HCT116 (cell line): ENCODE measurements at regions not wholly inside any gene's neighbourhood (a gene's known extent, or its start where the extent isn't known, plus 50 kb on each side); places are given as distances from the start of the nearest gene placed in this dataset.
A peak's percentile ranks its signal among the peaks of the same experiment; 100 is the strongest.

ENCODE experiments used
- ATAC-seq: fragments of 200-7000 bp; cut with Tn5 transposase; 2 replicates; pipeline ENCODE4 v1.9.1; 2020; ENCODE audit warnings: mild to moderate bottlenecking, moderate library complexity
- BruUV-seq: library from RNA; stranded (reverse); fragments of 400-500 nt; replicated peaks from 2 replicates; lab custom pipeline; 2021; lab: Mats Ljungman, UMichigan
- CTCF ChIA-PET: fragments of 300-600 bp; sonication (Branson Sonifier 250); formaldehyde crosslinking; loops from one replicate; lab custom pipeline; 2021; ENCODE audit warnings: antibody characterized with exemption; lab: Charles Lee
- POLR2A ChIA-PET: fragments of 300-600, 350-600 bp; sonication (Branson Sonifier 250); formaldehyde crosslinking; loops from one replicate; lab custom pipeline; 2021; ENCODE audit warnings: antibody characterized with exemption; lab: Charles Lee
- RAD21 ChIA-PET, 2 experiments: fragments of 300-600 bp; sonication (Branson Sonifier 250); formaldehyde crosslinking; loops; one replicate each; lab custom pipeline; 2023; ENCODE audit warnings: low total read pairs in 2 of 2; ENCODE audit not compliant: uncharacterized antibody in 2 of 2, unreplicated experiment in 2 of 2, low non-redundant PET in 1 of 2; lab: Charles Lee
- DNase-seq: peaks from one replicate; pipeline ENCODE4 v3.0.0-alpha.2; 2010; ENCODE audit warnings: low read depth, low spot score
- H2AFZ ChIP-seq: fragments of 200-600 bp; shearing (Covaris generic), sonication (generic); 2 replicates; pipeline ENCODE4 v1.6.1; 2017; ENCODE audit warnings: low read depth, mixed run types, mixed read lengths, antibody characterized with exemption, low read length; ENCODE audit not compliant: poor library complexity, severe bottlenecking
- H3K27ac ChIP-seq: 2 replicates; pipeline ENCODE4 v1.5.1; 2012; ENCODE audit warnings: low read depth, low read length
- H3K27me3 ChIP-seq: fragments of 200-600 bp; sonication (generic); 2 replicates; pipeline ENCODE4 v1.6.1; 2016; ENCODE audit warnings: mixed run types, low read length, mixed read lengths; ENCODE audit not compliant: insufficient read depth
- H3K36me3 ChIP-seq, 2 experiments: fragments of 200-500 bp in 1 of 2; fragments of 200-600 bp in 1 of 2; sonication (Bioruptor generic) in 1 of 2; sonication (generic) in 1 of 2; 2 replicates each; pipeline versions ENCODE4 v1.5.1 to v1.6.1; 2014 to 2016; ENCODE audit warnings: low read length in 2 of 2, inconsistent platforms in 1 of 2, mixed read lengths in 1 of 2, mixed run types in 1 of 2; ENCODE audit not compliant: insufficient read depth in 2 of 2, control insufficient read depth in 1 of 2
- H3K4me1 ChIP-seq, 2 experiments: fragments of 200-600 bp in 1 of 2; sonication (generic) in 1 of 2; 2 replicates each; pipeline versions ENCODE4 v1.5.1 to v1.6.1; 2012 to 2017; ENCODE audit warnings: low read length in 2 of 2, inconsistent platforms in 1 of 2, mild to moderate bottlenecking in 1 of 2, mixed read lengths in 1 of 2, mixed run types in 1 of 2, moderate library complexity in 1 of 2; ENCODE audit not compliant: insufficient read depth in 2 of 2, control insufficient read depth in 1 of 2
- H3K4me2 ChIP-seq: fragments of 200-600 bp; sonication (generic); 2 replicates; pipeline ENCODE4 v1.6.1; 2017; ENCODE audit warnings: mixed run types, low read length, mixed read lengths
- H3K4me3 ChIP-seq, 2 experiments: fragments of 200-600 bp in 1 of 2; sonication (generic) in 1 of 2; replicated peaks in 1 of 2; 2 replicates each; pipeline ENCODE4 v1.5.1; 2011 to 2016; ENCODE audit warnings: low read length in 2 of 2, control low read depth in 1 of 2, low read depth in 1 of 2, mild to moderate bottlenecking in 1 of 2, mixed read lengths in 1 of 2, mixed run types in 1 of 2
- H3K79me2 ChIP-seq: fragments of 200-600 bp; sonication (generic); 2 replicates; pipeline ENCODE4 v1.6.1; 2017; ENCODE audit warnings: mild to moderate bottlenecking, mixed run types, low read length, moderate library complexity, mixed read lengths; ENCODE audit not compliant: insufficient read depth
- H3K9ac ChIP-seq: fragments of 200-600 bp; sonication (generic); 2 replicates; pipeline ENCODE4 v1.6.1; 2016; ENCODE audit warnings: low read length, mixed read lengths
- H3K9me2 ChIP-seq: fragments of 200-600 bp; sonication (generic), shearing (Covaris generic); 2 replicates; pipeline ENCODE4 v1.6.1; 2017; ENCODE audit warnings: mixed run types, mild to moderate bottlenecking, moderate library complexity; ENCODE audit not compliant: insufficient read depth
- H3K9me3 ChIP-seq, 2 experiments: fragments of 200-500 bp in 1 of 2; fragments of 200-600 bp in 1 of 2; sonication (Bioruptor generic) in 1 of 2; sonication (generic) in 1 of 2; 2 replicates each; pipeline ENCODE4 v1.6.1; 2014 to 2017; ENCODE audit warnings: low read length in 2 of 2, mixed read lengths in 2 of 2, inconsistent platforms in 1 of 2, low read depth in 1 of 2, mild to moderate bottlenecking in 1 of 2, mixed run types in 1 of 2, moderate library complexity in 1 of 2; ENCODE audit not compliant: control insufficient read depth in 1 of 2, insufficient read depth in 1 of 2
- H4K20me1 ChIP-seq: fragments of 200-600 bp; sonication (generic), shearing (Covaris generic); 2 replicates; pipeline ENCODE4 v1.6.1; 2017; ENCODE audit warnings: mixed run types, mild to moderate bottlenecking, moderate library complexity; ENCODE audit not compliant: insufficient read depth
- EGR1 ChIP-seq: IDR thresholded peaks from 2 replicates; pipeline ENCODE4 v1.6.1; 2012; ENCODE audit warnings: low read depth
- POLR2A ChIP-seq: IDR thresholded peaks from 2 replicates; pipeline ENCODE4 v1.7.0; 2011; ENCODE audit warnings: borderline replicate concordance; ENCODE audit not compliant: insufficient read depth, insufficient read length; ENCODE audit errors: extremely low read depth
- SIN3A ChIP-seq: IDR thresholded peaks from 2 replicates; pipeline ENCODE4 v1.6.1; 2012; ENCODE audit warnings: low read depth
- SP1 ChIP-seq: IDR thresholded peaks from 2 replicates; pipeline ENCODE4 v1.6.1; 2012; ENCODE audit warnings: low read depth
- ZBTB33 ChIP-seq: IDR thresholded peaks from 2 replicates; pipeline ENCODE4 v1.6.1; 2011; ENCODE audit warnings: mild to moderate bottlenecking, low read length, moderate library complexity; ENCODE audit not compliant: insufficient replicate concordance; ENCODE audit errors: extremely low read depth
- intact Hi-C: fragments of 100-400 bp; cut with micrococcal nuclease; formaldehyde crosslinking; loops from 2 replicates; pipeline ENCODE4 v1.10.0; 2022

- TF ChIP-seq ZBTB33 (no peak), EGR1 (no peak), POLR2A (peak; percentile 51)
- TF ChIP-seq, all 23 proteins: peak for 5
Measured at GRCh38 chrX:2608638-2609430, 82.3 kb upstream of the CD99 start (continued).

GRCh38 chrX:2607113-2607512 is 84.0 kb upstream of the CD99 start:
- H3K27ac ChIP-seq = no peak overlapping the region
- H3K4me3 ChIP-seq = no peak overlapping the region
- H3K9me3 ChIP-seq = no peaks in the 10 kb centered on the region
- no TSS peak for BruUV-seq
- H4K20me1 ChIP-seq = no peaks in the 10 kb centered on the region
- ChIA-PET CTCF (no interaction called here), RAD21 (no interaction called here), POLR2A (no interaction called here)
- no peak overlapping the region for H3K9ac ChIP-seq
- no peaks in the 10 kb centered on the region for H3K36me3 ChIP-seq
- H3K4me2 ChIP-seq = peak overlapping the region; percentile 88; the same call in 1 of the 2 replicates
- intact Hi-C loops = no loop called here
- no peak for DNase-seq
- no peaks in the 10 kb centered on the region for H3K27me3 ChIP-seq
- peaks cover 33% of the 10 kb centered on the region for H3K79me2 ChIP-seq
- TF ChIP-seq SIN3A (no peak), SP1 (no peak)
- ATAC-seq = no peak
- peaks cover 0 to 11% of the 10 kb centered on the region in 2 experiments; a peak in 3 of 4 replicates for H3K4me1 ChIP-seq
- no peaks in the 10 kb centered on the region for H3K9me2 ChIP-seq
- H2AFZ ChIP-seq = no peak overlapping the region
